ENCODE measurements at regions not wholly inside any gene's neighbourhood (a gene's known extent, or its start where the extent isn't known, plus 50 kb on each side); places are given as distances from the start of the nearest gene placed in this dataset.

GRCh38 chr4:71691416-71692073 is 92.3 kb downstream of the GC start:
- H3K36me3 Mint-ChIP-seq (ENCODE audit: low read depth): no peaks in the 10 kb centered on the region
- no peaks in the 10 kb centered on the region for H3K9me3 Mint-ChIP-seq
- no peaks in the 10 kb centered on the region for H3K27me3 Mint-ChIP-seq (ENCODE audit: low read depth)
- TF ChIP-seq CTCF (IDR thresholded peaks at IDR 0.05; ENCODE audit: unreplicated experiment in 3 of 3): no peak
- no peak overlapping the region for H3K27ac Mint-ChIP-seq
- no peak overlapping the region for H3K4me3 Mint-ChIP-seq
- H3K4me1 Mint-ChIP-seq: no peaks in the 10 kb centered on the region

- no peaks in the 10 kb centered on the region for H3K36me3 Mint-ChIP-seq (ENCODE audit: low read depth)
- H3K4me1 Mint-ChIP-seq: no peaks in the 10 kb centered on the region
- TF ChIP-seq CTCF (IDR thresholded peaks at IDR 0.05; ENCODE audit: unreplicated experiment in 3 of 3): no peak
- no peaks in the 10 kb centered on the region for H3K27me3 Mint-ChIP-seq (ENCODE audit: low read depth)
- no peak overlapping the region for H3K27ac Mint-ChIP-seq
- H3K4me3 Mint-ChIP-seq: no peak overlapping the region
- H3K9me3 Mint-ChIP-seq: no peaks in the 10 kb centered on the region
These were observed 94.1 kb downstream of the GC start for GRCh38 chr4:71689822-71690221.

GRCh38 chr4:71687056-71687455 is 96.8 kb downstream of the GC start:
- Mint-ChIP-seq H3K4me3 (no peak overlapping the region), H3K36me3 (ENCODE audit: low read depth) (no peaks in the 10 kb centered on the region), H3K27ac (no peak overlapping the region), H3K9me3 (no peaks in the 10 kb centered on the region), H3K4me1 (no peaks in the 10 kb centered on the region), H3K27me3 (ENCODE audit: low read depth) (no peaks in the 10 kb centered on the region)
- no peak for TF ChIP-seq CTCF (IDR thresholded peaks at IDR 0.05; ENCODE audit: unreplicated experiment in 3 of 3)

- Mint-ChIP-seq H3K27me3 (ENCODE audit: low read depth) (no peaks in the 10 kb centered on the region), H3K36me3 (ENCODE audit: low read depth) (no peaks in the 10 kb centered on the region), H3K27ac (no peak overlapping the region), H3K9me3 (no peaks in the 10 kb centered on the region), H3K4me3 (no peak overlapping the region), H3K4me1 (no peaks in the 10 kb centered on the region)
- no peak for TF ChIP-seq CTCF (IDR thresholded peaks at IDR 0.05; ENCODE audit: unreplicated experiment in 3 of 3)
These were observed 97.9 kb downstream of the GC start for GRCh38 chr4:71685975-71686374.

- no peak overlapping the region for H3K4me3 Mint-ChIP-seq
- no peak for TF ChIP-seq CTCF (IDR thresholded peaks at IDR 0.05; ENCODE audit: unreplicated experiment in 3 of 3)
- no peaks in the 10 kb centered on the region for H3K4me1 Mint-ChIP-seq
- no peaks in the 10 kb centered on the region for H3K27me3 Mint-ChIP-seq (ENCODE audit: low read depth)
- no peaks in the 10 kb centered on the region for H3K36me3 Mint-ChIP-seq (ENCODE audit: low read depth)
- no peaks in the 10 kb centered on the region for H3K9me3 Mint-ChIP-seq
- H3K27ac Mint-ChIP-seq: no peak overlapping the region
These were observed 100.6 kb downstream of the GC start for GRCh38 chr4:71683309-71683708.

GRCh38 chr4:71680706-71681105 is 103.2 kb downstream of the GC start:
- no peaks in the 10 kb centered on the region for H3K36me3 Mint-ChIP-seq (ENCODE audit: low read depth)
- H3K9me3 Mint-ChIP-seq: no peaks in the 10 kb centered on the region
- H3K4me1 Mint-ChIP-seq: no peaks in the 10 kb centered on the region
- no peak overlapping the region for H3K27ac Mint-ChIP-seq
- TF ChIP-seq CTCF (IDR thresholded peaks at IDR 0.05; ENCODE audit: unreplicated experiment in 3 of 3): no peak
- no peaks in the 10 kb centered on the region for H3K27me3 Mint-ChIP-seq (ENCODE audit: low read depth)
- H3K4me3 Mint-ChIP-seq: no peak overlapping the region

All from nephron (organoid).